Uterus (tissue), 2 donors: ENCODE measurements at regions not wholly inside any gene's neighbourhood (a gene's known extent, or its start where the extent isn't known, plus 50 kb on each side); places are given as distances from the start of the nearest gene placed in this dataset.

Experiments
- POLR2A ChIP-seq, 2 donors: fragments of 450-650 bp; IDR thresholded peaks; one replicate each; pipeline ENCODE4 v1.6.1; 2016; ENCODE audit warnings: antibody characterized with exemption in 2 of 2, mild to moderate bottlenecking in 1 of 2, moderate library complexity in 1 of 2
- TF ChIP-seq, protein P1 (sequence below), 4 experiments: fragments of 200-600 bp in 2 of 4; fragments of 450-650 bp in 2 of 4; sonication (generic) in 2 of 4; IDR thresholded peaks; one replicate each; pipeline ENCODE4 v1.5.1; 2016 to 2019; ENCODE audit warnings: antibody characterized with exemption in 4 of 4, mild to moderate bottlenecking in 2 of 4, moderate library complexity in 1 of 4

DNA sequence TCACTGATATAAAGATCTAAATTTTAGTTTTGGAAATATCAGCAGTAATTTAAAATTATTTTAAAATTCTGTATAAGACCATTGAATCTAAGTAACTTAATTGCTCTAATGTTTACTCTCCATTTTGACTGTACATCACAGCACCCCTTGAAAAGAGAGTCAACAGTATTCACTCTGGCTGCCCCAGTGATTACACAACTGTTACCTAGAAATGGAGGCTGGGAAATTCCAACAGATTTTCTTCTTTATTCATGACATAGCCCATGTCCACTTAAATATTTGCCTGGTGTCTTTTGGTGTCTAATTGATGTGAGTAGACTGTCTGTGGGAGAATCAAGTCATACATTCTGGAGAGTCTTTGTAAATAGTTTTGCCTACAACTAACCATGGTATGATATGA lies 301.8 kb upstream of the CDH6 start:
- TF ChIP-seq, protein P1, sequence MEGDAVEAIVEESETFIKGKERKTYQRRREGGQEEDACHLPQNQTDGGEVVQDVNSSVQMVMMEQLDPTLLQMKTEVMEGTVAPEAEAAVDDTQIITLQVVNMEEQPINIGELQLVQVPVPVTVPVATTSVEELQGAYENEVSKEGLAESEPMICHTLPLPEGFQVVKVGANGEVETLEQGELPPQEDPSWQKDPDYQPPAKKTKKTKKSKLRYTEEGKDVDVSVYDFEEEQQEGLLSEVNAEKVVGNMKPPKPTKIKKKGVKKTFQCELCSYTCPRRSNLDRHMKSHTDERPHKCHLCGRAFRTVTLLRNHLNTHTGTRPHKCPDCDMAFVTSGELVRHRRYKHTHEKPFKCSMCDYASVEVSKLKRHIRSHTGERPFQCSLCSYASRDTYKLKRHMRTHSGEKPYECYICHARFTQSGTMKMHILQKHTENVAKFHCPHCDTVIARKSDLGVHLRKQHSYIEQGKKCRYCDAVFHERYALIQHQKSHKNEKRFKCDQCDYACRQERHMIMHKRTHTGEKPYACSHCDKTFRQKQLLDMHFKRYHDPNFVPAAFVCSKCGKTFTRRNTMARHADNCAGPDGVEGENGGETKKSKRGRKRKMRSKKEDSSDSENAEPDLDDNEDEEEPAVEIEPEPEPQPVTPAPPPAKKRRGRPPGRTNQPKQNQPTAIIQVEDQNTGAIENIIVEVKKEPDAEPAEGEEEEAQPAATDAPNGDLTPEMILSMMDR (IDR thresholded peaks at IDR 0.05): no peak
- TF ChIP-seq POLR2A (IDR thresholded peaks at IDR 0.05): no peak
